A673 (cell line): ENCODE measurements at regions not wholly inside any gene's neighbourhood (a gene's known extent, or its start where the extent isn't known, plus 50 kb on each side); places are given as distances from the start of the nearest gene placed in this dataset.

Experiments
- BruUV-seq: library from RNA; stranded (reverse); fragments of 400-500 nt; replicated peaks from 2 replicates; lab custom pipeline; 2021; lab: Mats Ljungman, UMichigan
- CTCF ChIA-PET: fragments of 300-600 bp; sonication (Branson Sonifier 250); formaldehyde crosslinking; loops from one replicate; lab custom pipeline; 2022; ENCODE audit warnings: antibody characterized with exemption; lab: Charles Lee
- POLR2A ChIA-PET: fragments of 300-600 bp; sonication (Branson Sonifier 250); formaldehyde crosslinking; loops from one replicate; lab custom pipeline; 2022; ENCODE audit warnings: antibody characterized with exemption; ENCODE audit not compliant: low non-redundant PET; lab: Charles Lee
- DNase-seq: peaks from one replicate; pipeline ENCODE4 v3.0.0-alpha.2; 2015; ENCODE audit warnings: low spot score
- H3K27ac ChIP-seq: fragments of 200-600 bp; sonication (generic); 2 replicates; pipeline ENCODE4 v1.5.1; 2016; ENCODE audit warnings: mixed run types, low read depth, mild to moderate bottlenecking, mixed read lengths, antibody characterized with exemption, low read length; ENCODE audit not compliant: poor library complexity, severe bottlenecking
- H3K27me3 ChIP-seq: fragments of 200-600 bp; sonication (generic); replicated peaks from 2 replicates; pipeline ENCODE4 v1.6.1; 2017; ENCODE audit warnings: mixed run types, low read depth, mild to moderate bottlenecking, mixed read lengths, antibody characterized with exemption, low read length; ENCODE audit not compliant: insufficient read depth, poor library complexity
- H3K36me3 ChIP-seq: fragments of 200-600 bp; sonication (generic); 2 replicates; pipeline ENCODE4 v1.6.1; 2016; ENCODE audit warnings: mixed run types, mild to moderate bottlenecking, mixed read lengths, antibody characterized with exemption, low read length; ENCODE audit not compliant: insufficient read depth, poor library complexity, severe bottlenecking
- H3K4me1 ChIP-seq: fragments of 200-600 bp; sonication (generic); 2 replicates; pipeline ENCODE4 v1.6.1; 2017; ENCODE audit warnings: mixed run types, mild to moderate bottlenecking, mixed read lengths, antibody characterized with exemption, low read length; ENCODE audit not compliant: insufficient read depth, poor library complexity, severe bottlenecking
- H3K4me3 ChIP-seq: fragments of 200-600 bp; sonication (generic); 2 replicates; pipeline ENCODE4 v1.5.1; 2016; ENCODE audit warnings: low read depth, mixed run types, mild to moderate bottlenecking, mixed read lengths, low read length; ENCODE audit not compliant: poor library complexity, severe bottlenecking
- H3K9me3 ChIP-seq: fragments of 200-600 bp; sonication (generic); 2 replicates; pipeline ENCODE4 v1.6.1; 2016; ENCODE audit warnings: mixed run types, low read depth, mild to moderate bottlenecking, mixed read lengths, antibody characterized with exemption, low read length; ENCODE audit not compliant: poor library complexity, severe bottlenecking
- EZH2 ChIP-seq: fragments of 200-600 bp; sonication (generic); IDR thresholded peaks from 2 replicates; pipeline ENCODE4 v1.6.1; 2017; ENCODE audit warnings: borderline replicate concordance, low read depth, mild to moderate bottlenecking, mixed read lengths, antibody characterized with exemption, low read length; ENCODE audit not compliant: poor library complexity, severe bottlenecking
- intact Hi-C: fragments of 100-400 bp; cut with micrococcal nuclease; formaldehyde crosslinking; loops from one replicate; pipeline ENCODE4 v1.10.0; 2022; ENCODE audit not compliant: unreplicated experiment
- TF ChIP-seq, protein P1 (sequence below): fragments of 300-800, 200-600 bp; sonication (generic); conservative IDR thresholded peaks from 2 replicates; pipeline ENCODE4 v1.5.1; 2017; ENCODE audit warnings: low read depth, mild to moderate bottlenecking, antibody characterized with exemption, low read length, moderate library complexity, mixed read lengths

DNA sequence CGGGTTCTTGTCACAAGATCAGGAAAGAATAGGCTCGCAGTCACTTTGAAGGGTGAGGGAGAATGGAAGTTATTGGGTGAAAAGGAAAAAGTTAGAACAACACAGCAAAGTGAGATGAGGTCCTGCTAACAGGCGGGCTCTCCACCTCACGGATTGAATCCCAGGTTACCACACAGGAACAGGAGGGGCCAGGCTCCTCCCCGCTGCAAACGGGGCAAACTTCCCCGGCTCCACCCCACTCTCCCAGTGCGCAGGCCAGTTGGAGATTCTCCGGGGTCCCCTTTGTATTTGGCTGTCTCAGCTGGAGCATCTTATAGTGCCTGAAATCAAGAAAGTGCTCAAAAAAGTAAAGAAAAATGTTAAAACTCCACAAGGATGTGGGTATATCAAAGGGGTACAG is 78.3 kb upstream of the IPO5 start:
- TF ChIP-seq, protein P1, sequence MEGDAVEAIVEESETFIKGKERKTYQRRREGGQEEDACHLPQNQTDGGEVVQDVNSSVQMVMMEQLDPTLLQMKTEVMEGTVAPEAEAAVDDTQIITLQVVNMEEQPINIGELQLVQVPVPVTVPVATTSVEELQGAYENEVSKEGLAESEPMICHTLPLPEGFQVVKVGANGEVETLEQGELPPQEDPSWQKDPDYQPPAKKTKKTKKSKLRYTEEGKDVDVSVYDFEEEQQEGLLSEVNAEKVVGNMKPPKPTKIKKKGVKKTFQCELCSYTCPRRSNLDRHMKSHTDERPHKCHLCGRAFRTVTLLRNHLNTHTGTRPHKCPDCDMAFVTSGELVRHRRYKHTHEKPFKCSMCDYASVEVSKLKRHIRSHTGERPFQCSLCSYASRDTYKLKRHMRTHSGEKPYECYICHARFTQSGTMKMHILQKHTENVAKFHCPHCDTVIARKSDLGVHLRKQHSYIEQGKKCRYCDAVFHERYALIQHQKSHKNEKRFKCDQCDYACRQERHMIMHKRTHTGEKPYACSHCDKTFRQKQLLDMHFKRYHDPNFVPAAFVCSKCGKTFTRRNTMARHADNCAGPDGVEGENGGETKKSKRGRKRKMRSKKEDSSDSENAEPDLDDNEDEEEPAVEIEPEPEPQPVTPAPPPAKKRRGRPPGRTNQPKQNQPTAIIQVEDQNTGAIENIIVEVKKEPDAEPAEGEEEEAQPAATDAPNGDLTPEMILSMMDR, result no peak
- TF ChIP-seq EZH2, result no peak
- POLR2A ChIA-PET, result no interaction called here
- Histone ChIP-seq H3K36me3 (no peaks in the 10 kb centered on the region), H3K4me3 (no peak overlapping the region), H3K4me1 (peaks cover 14% of the 10 kb centered on the region), H3K9me3 (no peaks in the 10 kb centered on the region), H3K27ac (no peak overlapping the region), H3K27me3 (no peaks in the 10 kb centered on the region)
- no TSS peak for BruUV-seq
- no peak for DNase-seq
- intact Hi-C loops, result no loop called here
- CTCF ChIA-PET, result no interaction called here

DNA sequence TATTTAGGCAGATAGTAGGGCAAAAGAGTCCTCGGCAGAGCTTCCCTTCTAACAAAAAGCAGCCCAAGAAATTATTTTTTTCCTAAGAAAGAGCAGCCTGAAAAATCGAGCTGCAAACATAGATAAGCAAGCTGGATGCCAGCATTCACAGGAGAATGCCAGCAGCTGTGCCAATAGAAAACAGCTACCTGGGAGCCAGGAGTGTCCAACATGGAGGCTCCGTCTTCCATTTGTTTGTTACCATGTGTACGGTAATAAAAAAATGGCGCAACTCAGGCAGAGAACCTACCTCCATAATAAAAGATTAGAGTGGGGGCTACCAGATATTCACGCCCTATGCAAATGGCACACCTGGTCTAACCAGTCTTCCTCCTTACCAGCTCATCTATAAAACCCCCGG is 77.6 kb upstream of the IPO5 start:
- Histone ChIP-seq H3K27ac (no peak overlapping the region), H3K36me3 (no peaks in the 10 kb centered on the region), H3K27me3 (no peaks in the 10 kb centered on the region), H3K4me3 (no peak overlapping the region), H3K4me1 (peaks cover 21% of the 10 kb centered on the region), H3K9me3 (no peaks in the 10 kb centered on the region)
- intact Hi-C loops, result no loop called here
- DNase-seq, result no peak
- ChIA-PET CTCF (no interaction called here), POLR2A (interaction anchor here (0.7 kb wide), 1 partner anchor 9 kb away, joined by 4 read pairs; no protein-coding TSS in a partner anchor)
- BruUV-seq, result no TSS peak
- TF ChIP-seq EZH2, result no peak
- TF ChIP-seq, protein P1, result no peak

DNA sequence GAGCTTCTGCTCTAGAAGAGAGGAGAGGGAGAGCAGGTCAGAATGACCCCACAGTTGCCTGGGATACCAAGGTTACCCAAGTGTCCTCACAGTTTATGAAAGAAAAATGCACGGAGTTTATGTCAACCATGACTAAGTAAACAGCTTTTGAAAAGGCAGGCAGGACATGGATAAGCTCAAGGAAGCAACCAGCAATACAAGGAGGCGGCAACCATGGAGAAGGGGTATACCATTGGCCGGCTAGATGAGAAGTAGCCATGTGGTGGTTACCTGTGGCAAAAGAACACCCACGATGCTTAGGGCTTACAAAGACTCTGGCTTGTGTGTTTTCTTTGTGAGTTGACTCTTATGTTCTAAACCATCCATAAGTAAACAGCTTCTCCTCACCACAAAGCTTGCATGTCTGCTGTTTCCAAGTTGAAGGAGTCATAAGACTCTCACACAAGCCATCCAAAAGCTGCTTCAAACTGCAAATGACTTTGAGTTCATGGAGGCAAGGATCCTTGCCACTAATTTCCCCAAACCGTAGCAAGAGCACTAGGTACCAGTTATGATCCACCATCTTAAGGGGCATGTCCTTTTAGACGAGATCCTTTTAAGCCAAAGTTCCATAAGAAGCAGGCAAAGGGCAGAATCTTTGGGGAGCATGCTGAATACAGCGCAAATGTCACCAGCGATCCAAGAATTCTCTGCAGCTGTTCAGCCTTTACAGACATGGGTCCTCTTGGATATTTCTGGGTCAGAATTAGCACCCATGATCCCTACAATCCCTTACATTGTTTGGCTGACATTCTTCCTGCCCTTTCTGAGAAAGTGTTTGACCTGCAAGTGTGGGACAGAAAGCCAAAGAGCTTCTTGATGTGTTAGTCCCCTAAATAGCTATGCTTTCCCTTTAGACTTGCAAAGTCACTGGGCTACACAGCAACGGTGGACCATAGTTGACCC is 74.8 kb upstream of the IPO5 start:
- CTCF ChIA-PET, result no interaction called here
- Histone ChIP-seq H3K4me1 (peaks cover 23% of the 10 kb centered on the region), H3K27me3 (no peaks in the 10 kb centered on the region), H3K36me3 (no peaks in the 10 kb centered on the region), H3K9me3 (no peaks in the 10 kb centered on the region), H3K4me3 (no peak overlapping the region), H3K27ac (peak overlapping the region; percentile 91)
- POLR2A ChIA-PET, result no interaction called here
- BruUV-seq, result TSS peak; percentile 88
- TF ChIP-seq, protein P1, result no peak
- TF ChIP-seq EZH2, result no peak
- intact Hi-C loops, result no loop called here
- no peak for DNase-seq
